ENCODE measurements at regions not wholly inside any gene's neighbourhood (a gene's known extent, or its start where the extent isn't known, plus 50 kb on each side); places are given as distances from the start of the nearest gene placed in this dataset.

DNA sequence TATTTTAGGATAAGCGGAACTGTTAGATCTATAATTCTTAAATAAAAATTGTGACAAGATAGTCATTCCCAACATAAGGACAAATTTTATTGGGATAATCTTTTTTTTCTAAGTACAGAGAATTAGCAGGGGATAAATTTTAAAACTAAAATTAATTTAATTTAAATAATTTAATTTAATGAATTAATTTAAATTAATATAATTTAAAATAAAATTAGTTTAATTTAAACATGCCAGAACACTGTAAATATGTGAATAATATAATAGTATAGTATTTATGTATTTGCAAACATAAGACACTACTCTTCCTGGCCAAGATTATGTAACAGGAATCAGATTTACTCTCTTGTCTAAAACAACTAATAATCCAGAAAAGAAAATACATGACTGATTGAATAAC lies 1055.9 kb downstream of the PDHA2 start:
- no peak overlapping the region for H3K4me3 Mint-ChIP-seq
- H3K27ac Mint-ChIP-seq, result no peak overlapping the region
- Histone ChIP-seq H3K9ac (ENCODE audit: extremely low read depth, low read length, poor library complexity, severe bottlenecking) (no peak overlapping the region), H3K36me3 (ENCODE audit: control insufficient read depth, insufficient read depth, low read length) (no peaks in the 10 kb centered on the region), H3K27me3 (ENCODE audit: control insufficient read depth, insufficient read depth, low read length, poor library complexity, severe bottlenecking) (no peaks in the 10 kb centered on the region), H3K4me3 (ENCODE audit: low read length) (no peak overlapping the region), H3K4me1 (ENCODE audit: control insufficient read depth, insufficient read depth, low read length) (no peaks in the 10 kb centered on the region), H3K9me3 (ENCODE audit: control insufficient read depth, low read length) (no peaks in the 10 kb centered on the region), H3K27ac (ENCODE audit: low read depth, low read length) (no peak overlapping the region)
- no peaks in the 10 kb centered on the region for H3K9me3 Mint-ChIP-seq
- TF ChIP-seq, protein P1, sequence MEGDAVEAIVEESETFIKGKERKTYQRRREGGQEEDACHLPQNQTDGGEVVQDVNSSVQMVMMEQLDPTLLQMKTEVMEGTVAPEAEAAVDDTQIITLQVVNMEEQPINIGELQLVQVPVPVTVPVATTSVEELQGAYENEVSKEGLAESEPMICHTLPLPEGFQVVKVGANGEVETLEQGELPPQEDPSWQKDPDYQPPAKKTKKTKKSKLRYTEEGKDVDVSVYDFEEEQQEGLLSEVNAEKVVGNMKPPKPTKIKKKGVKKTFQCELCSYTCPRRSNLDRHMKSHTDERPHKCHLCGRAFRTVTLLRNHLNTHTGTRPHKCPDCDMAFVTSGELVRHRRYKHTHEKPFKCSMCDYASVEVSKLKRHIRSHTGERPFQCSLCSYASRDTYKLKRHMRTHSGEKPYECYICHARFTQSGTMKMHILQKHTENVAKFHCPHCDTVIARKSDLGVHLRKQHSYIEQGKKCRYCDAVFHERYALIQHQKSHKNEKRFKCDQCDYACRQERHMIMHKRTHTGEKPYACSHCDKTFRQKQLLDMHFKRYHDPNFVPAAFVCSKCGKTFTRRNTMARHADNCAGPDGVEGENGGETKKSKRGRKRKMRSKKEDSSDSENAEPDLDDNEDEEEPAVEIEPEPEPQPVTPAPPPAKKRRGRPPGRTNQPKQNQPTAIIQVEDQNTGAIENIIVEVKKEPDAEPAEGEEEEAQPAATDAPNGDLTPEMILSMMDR (conservative IDR thresholded peaks at IDR 0.05), result no peak
- 80% methylated on average over 1 of the region's 1 CpG; no CpG with 5 or more reads in 1 of the 2 experiments for WGBS, 2 experiments (ENCODE audit: insufficient coverage in 1 of 2, insufficient read length in 1 of 2)
- no peaks in the 10 kb centered on the region for H3K27me3 Mint-ChIP-seq (ENCODE audit: insufficient read depth)
- no peak for DNase-seq
- H3K4me1 Mint-ChIP-seq, result no peaks in the 10 kb centered on the region
- H3K36me3 Mint-ChIP-seq (ENCODE audit: low read depth), result no peaks in the 10 kb centered on the region

DNA sequence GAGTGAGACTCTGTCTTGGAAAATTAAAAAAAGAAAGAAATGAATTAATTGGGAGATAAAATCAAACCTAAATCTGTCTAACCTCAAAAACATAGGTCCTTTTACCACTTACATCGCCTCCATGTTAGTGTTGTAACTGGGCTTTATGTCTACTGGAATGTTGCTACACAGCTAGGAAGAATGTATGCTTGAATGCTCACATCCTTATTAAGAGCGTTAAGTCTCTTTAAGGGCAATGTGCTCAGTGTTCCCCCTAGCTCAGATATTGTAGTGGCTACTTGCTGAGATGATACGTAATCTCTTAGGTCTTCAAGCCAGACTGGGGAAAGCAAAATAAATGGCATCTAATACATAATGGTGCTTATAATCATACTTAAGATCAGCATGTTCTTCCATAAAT lies 1072.8 kb downstream of the PDHA2 start:
- Histone ChIP-seq H3K27me3 (ENCODE audit: control insufficient read depth, insufficient read depth, low read length, poor library complexity, severe bottlenecking) (no peaks in the 10 kb centered on the region), H3K9me3 (ENCODE audit: control insufficient read depth, low read length) (no peaks in the 10 kb centered on the region), H3K4me3 (ENCODE audit: low read length) (no peak overlapping the region), H3K4me1 (ENCODE audit: control insufficient read depth, insufficient read depth, low read length) (peaks cover 3% of the 10 kb centered on the region), H3K27ac (ENCODE audit: low read depth, low read length) (no peak overlapping the region), H3K9ac (ENCODE audit: extremely low read depth, low read length, poor library complexity, severe bottlenecking) (no peak overlapping the region), H3K36me3 (ENCODE audit: control insufficient read depth, insufficient read depth, low read length) (no peaks in the 10 kb centered on the region)
- DNase-seq, result no peak
- Mint-ChIP-seq H3K4me1 (no peaks in the 10 kb centered on the region), H3K4me3 (no peak overlapping the region), H3K27ac (no peak overlapping the region), H3K27me3 (ENCODE audit: insufficient read depth) (no peaks in the 10 kb centered on the region), H3K36me3 (ENCODE audit: low read depth) (no peaks in the 10 kb centered on the region), H3K9me3 (no peaks in the 10 kb centered on the region)
- WGBS, 2 experiments (ENCODE audit: insufficient coverage in 1 of 2, insufficient read length in 1 of 2), result 91% methylated on average over 3 of the region's 3 CpGs; no CpG with 5 or more reads in 1 of the 2 experiments
- TF ChIP-seq, protein P1 (conservative IDR thresholded peaks at IDR 0.05), result no peak

DNA sequence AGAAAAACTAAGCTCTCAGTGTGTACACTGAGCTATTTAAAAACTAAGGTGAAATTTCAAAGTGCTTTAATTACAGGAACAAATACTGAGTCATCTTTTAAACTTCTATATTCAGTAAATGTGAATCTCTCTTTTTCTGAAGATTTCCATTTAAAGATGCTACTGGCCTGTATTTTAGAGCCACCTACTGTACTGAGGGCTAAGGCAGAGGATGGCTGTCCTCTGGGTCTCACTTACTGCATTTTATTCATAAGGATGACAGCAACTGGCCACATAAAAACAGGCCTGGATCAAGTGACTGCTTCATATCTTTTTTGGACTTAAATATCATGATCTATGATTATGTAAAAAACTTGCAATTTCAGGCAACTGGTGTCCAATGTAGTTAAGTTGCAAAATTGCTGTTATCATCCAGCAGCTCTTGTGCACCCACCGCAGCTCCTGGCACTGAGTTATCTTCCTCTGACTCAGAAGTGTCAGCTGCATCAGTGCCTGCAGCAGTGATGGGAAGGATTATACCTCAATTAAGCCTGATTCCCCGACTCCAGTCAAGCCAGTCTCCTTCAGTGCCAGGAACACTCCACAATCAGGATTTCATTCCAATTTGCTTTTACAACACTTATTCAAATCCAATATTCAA lies 1073.7 kb downstream of the PDHA2 start:
- no peak overlapping the region for H3K9ac ChIP-seq (ENCODE audit: extremely low read depth, low read length, poor library complexity, severe bottlenecking)
- TF ChIP-seq, protein P1 (conservative IDR thresholded peaks at IDR 0.05), result no peak
- H3K36me3 ChIP-seq (ENCODE audit: control insufficient read depth, insufficient read depth, low read length), result no peaks in the 10 kb centered on the region
- no peaks in the 10 kb centered on the region for H3K27me3 ChIP-seq (ENCODE audit: control insufficient read depth, insufficient read depth, low read length, poor library complexity, severe bottlenecking)
- DNase-seq, result no peak
- no peaks in the 10 kb centered on the region for H3K27me3 Mint-ChIP-seq (ENCODE audit: insufficient read depth)
- H3K4me1 Mint-ChIP-seq, result no peaks in the 10 kb centered on the region
- H3K27ac ChIP-seq (ENCODE audit: low read depth, low read length), result no peak overlapping the region
- no peak overlapping the region for H3K27ac Mint-ChIP-seq
- 85 to 89% methylated on average over 1 to 2 of the region's 2 CpGs for WGBS, 2 experiments (ENCODE audit: insufficient coverage in 1 of 2, insufficient read length in 1 of 2)
- no peaks in the 10 kb centered on the region for H3K9me3 ChIP-seq (ENCODE audit: control insufficient read depth, low read length)
- no peak overlapping the region for H3K4me3 Mint-ChIP-seq
- no peaks in the 10 kb centered on the region for H3K36me3 Mint-ChIP-seq (ENCODE audit: low read depth)
- no peaks in the 10 kb centered on the region for H3K9me3 Mint-ChIP-seq
- H3K4me1 ChIP-seq (ENCODE audit: control insufficient read depth, insufficient read depth, low read length), result peaks cover 3% of the 10 kb centered on the region
- H3K4me3 ChIP-seq (ENCODE audit: low read length), result no peak overlapping the region
